Endothelial cell of hepatic sinusoid (primary cell): ENCODE measurements at regions not wholly inside any gene's neighbourhood (a gene's known extent, or its start where the extent isn't known, plus 50 kb on each side); places are given as distances from the start of the nearest gene placed in this dataset.
"Not testable (repeated sequence)": the region's sequence is repeated elsewhere in the genome, so short reads cannot be mapped to it uniquely, and the experiment has no call there.

Experiments
- in situ Hi-C: cut with HindIII; loops from 2 replicates; pipeline ENCODE4 v1.10.0; 2017; ENCODE audit warnings: low sequenced_read_pairs

DNA sequence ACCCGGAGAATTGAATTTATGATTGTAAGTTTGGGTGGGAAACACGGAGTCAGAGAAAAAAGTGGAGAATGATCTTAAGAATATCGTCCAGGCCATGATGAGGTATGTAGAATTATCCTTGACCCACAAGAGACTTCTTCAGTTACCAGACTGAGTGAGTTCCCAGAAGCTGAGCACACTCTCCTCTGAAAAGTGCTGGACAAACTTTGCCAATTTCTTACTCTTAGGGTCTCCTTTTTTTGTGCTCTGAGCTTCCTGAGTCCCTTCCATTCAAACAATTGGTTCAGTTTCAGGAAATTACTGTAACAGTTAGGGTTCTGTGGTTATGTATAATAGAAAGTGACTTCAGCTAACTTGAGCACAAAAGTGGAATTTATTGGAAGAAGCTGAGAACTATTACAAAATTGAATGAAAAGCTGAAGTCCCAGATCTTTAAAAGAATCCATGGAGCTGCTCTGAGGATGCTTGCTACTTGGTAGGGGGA is 50.6 kb upstream of the EHBP1 start:
- in situ Hi-C loops = no loop called here

GRCh38 chr2:62654423-62654791 is 51.1 kb upstream of the EHBP1 start:
- in situ Hi-C loops = no loop called here

DNA sequence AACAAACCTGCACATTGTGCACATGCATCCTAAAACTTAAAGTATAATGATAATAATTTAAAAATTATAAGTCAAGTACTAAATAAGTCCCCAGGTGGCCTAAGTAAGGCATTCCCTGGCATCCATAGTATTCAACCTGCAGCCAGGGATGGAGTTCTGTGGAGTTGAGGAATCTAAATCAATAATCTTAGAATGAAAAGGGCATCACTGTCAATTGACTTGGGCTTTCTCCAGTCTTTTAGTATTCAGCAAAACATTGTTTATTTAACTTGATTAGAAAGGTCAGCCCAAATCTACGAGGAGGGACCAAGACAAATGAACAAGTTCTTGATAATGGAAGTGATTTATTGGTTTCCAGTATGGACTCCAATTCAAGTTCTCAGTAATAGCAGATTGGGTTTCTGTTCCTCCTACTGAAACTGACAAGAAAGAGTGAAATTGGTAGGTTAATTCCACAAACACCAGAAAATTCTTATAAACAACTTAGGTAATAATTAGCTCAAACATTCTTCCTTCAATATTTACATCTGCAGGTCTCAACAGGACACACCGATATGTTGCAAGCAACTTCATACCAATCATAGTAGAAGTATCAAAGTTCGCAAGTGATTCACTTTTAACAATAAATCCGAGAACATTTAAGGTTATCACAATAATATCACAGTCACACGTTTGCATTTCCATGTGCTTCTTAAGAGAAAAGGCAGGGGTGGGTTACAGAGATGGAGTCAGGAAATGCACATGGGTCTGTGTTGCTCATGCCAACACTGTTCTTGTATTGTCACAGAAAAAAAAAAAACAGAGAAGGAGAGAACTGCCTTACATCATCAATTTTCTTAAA is 51.7 kb upstream of the EHBP1 start:
- in situ Hi-C loops = no loop called here

- in situ Hi-C loops = not testable (repeated sequence)
Measured at GRCh38 chr2:62649087-62649486, 56.4 kb upstream of the EHBP1 start.

GRCh38 chr2:62643100-62643471 is 62.4 kb upstream of the EHBP1 start:
- in situ Hi-C loops = no loop called here

DNA sequence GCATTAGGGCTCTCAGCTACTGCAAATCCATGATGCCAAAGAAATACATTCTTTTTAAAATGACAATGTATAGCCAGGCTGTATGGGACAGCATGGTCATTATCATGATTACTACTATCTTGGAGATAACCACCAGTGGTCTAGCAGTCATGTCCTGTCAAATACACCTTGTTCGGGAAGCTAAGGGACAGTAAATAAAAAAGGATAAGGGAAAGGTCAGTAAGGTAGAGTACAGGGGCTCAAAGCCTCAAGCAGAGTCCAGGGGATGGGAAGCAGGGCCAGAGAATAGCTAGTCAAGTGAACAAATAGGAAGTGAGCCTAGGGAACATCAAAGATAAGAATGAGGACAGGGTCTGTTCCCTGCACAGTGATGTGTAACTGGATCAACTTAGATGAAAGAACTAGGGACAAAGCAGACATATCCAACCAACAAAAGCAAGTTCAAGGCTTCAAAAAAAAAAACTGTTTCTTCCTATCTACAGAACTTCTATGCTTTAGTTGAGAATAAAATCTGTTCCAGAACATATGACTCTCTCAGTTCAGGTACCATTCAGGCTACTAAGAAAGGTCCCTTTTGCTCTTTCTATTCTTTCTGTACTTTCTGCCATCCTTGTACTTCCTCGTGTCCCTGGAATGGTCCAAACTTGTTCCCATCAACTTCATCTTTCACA is 62.9 kb upstream of the EHBP1 start:
- in situ Hi-C loops = no loop called here

- in situ Hi-C loops = no loop called here
Measured at GRCh38 chr2:62641936-62642335, 63.6 kb upstream of the EHBP1 start.

- in situ Hi-C loops = no loop called here
Measured at GRCh38 chr2:62641410-62641843, 64.1 kb upstream of the EHBP1 start.

DNA sequence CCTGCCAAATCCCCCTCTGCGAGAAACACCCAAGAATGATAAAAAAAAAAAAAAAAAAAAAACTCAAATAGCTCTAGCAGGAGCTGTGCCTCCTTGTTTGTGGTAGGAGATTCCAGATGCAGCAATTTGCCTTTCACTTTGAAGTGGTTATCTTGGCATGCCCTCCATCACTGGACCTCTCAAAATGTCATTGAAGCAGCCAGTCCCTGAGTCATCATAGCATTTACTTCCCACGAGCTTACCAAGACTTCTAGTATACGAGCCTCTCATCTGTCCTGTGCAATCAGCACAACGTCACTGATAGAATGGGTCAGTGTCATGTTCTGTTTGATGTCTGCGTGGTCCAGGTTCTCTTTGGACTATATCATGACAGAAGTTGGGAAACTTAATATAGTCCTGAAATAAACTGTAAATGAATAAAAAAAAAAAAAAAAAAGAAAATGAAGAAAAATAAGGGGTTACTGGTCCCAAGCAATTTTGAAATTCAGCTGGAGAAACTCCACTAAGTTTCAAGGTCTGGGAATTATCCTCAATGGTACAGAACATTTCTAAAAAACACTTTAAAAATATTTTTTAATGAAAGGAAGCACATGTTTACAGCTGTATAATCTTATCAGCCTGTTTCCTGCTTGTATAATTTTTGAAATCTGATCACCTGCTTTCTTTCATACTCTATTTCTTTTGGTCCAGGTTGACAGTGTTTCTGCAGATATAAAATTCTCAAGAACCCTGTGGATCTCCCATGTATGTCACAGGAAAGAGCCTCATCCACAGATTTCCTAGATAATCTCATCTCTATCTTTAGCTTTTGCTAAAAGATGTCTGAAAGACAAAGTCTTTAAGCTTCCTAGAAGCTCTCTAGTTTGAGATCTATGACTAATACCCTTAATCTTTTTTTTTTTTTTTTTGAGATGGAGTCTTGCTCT is 74.1 kb upstream of the EHBP1 start:
- in situ Hi-C loops = no loop called here

- in situ Hi-C loops = not testable (repeated sequence)
Measured at GRCh38 chr2:62630206-62630605, 75.3 kb upstream of the EHBP1 start.

- in situ Hi-C loops = not testable (repeated sequence)
Measured at GRCh38 chr2:62629310-62629709, 76.2 kb upstream of the EHBP1 start.

- in situ Hi-C loops = no loop called here
Measured at GRCh38 chr2:62627667-62628066, 77.8 kb upstream of the EHBP1 start.

GRCh38 chr2:62624855-62625254 is 80.7 kb upstream of the EHBP1 start:
- in situ Hi-C loops = no loop called here

GRCh38 chr2:62616486-62616885 is 89.0 kb upstream of the EHBP1 start:
- in situ Hi-C loops = not testable (repeated sequence)

DNA sequence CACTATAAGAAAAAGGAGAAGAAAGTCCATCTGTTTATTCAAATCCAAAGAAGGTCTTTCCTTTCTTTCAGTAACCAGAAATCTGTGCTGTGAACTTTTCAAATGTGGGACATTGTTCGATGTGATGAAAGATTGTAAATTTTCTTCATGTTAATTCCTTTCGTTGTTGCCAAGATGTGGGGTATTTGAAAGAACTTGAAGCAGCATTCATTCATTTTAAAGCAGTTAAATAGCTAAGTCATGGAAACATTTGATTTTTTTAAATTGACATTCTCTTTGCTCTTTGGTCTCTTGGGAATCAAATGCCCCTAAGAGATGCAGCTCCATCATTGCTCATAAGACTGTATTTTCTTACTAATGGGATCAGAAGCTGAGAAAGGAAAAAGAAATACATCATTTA is 93.7 kb upstream of the EHBP1 start:
- in situ Hi-C loops = no loop called here

- in situ Hi-C loops = not testable (repeated sequence)
Measured at GRCh38 chr2:62605471-62605870, 99.5 kb upstream of the TMEM17 start.

GRCh38 chr2:62604336-62604735 is 98.3 kb upstream of the TMEM17 start:
- in situ Hi-C loops = no loop called here

DNA sequence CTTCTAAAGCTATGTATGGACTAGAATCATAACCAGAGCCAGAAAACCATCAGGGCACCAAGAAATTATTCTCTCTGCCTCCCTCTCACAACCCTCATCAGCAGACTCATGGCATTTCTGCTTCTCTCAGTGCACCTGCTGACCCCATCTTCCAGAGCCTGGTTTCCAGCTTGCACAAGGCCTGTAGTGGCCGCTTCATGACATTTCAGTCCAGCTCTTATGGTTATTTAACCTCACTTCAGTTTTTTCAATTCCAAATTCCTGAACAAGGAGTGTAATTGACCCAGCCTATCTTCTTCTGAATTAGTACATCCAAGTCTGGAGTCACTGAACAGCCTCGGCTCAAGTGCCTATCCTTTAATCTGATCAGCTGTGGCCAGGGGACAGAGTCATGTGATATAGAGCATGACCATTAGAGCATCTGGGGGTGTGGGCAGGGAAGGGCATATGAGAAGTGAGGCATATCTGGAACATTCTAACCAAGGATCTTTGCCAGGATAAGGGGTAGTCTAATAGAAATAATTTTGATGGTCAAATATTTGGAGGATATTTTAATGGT is 97.2 kb upstream of the TMEM17 start:
- in situ Hi-C loops = no loop called here

DNA sequence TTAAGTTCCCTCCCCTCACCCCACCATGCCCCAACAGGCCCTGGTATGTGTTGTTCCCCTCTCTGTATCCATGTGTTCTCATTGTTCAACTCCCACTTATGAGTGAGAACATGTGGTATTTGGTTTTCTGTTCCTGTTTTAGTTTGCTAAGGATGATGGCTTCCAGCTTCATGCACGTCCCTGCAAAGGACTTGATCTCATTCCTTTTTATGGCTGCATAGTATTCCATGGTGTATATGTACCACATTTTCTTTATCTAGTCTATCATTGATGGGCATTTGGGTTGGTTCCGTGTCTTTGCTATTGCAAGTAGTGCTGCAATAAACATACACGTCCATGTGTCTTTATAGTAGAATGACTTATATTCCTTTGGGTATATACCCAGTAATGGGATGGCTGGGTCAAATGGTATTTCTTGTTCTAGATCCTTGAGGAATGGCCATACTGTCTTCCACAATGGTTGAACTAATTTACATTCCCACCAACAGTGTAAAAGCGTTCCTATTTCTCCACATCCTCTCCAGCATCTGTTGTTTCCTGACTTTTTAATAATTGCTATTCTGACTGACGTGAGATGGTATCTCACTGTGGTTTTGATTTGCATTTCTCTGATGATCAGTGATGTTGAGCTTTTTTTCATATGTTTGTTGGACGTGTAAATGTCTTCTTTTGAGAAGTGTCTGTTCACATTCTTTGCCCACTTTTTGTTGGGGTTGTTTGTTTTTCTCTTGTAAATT is 93.8 kb upstream of the TMEM17 start:
- in situ Hi-C loops = loop anchor here (5.0 kb wide), 1 partner anchor 97 kb away; no protein-coding TSS in a partner anchor

GRCh38 chr2:62597323-62597722 is 91.3 kb upstream of the TMEM17 start:
- in situ Hi-C loops = loop anchor here (5.0 kb wide), 1 partner anchor 100 kb away; no protein-coding TSS in a partner anchor
